SIG-M5 treated with dmso at 0.1 percent for 504 hours (cell line): ENCODE measurements at regions not wholly inside any gene's neighbourhood (a gene's known extent, or its start where the extent isn't known, plus 50 kb on each side); places are given as distances from the start of the nearest gene placed in this dataset.

Experiments
- DNase-seq: peaks from one replicate; lab custom pipeline; 2025; ENCODE audit not compliant: unreplicated experiment; lab: John Stamatoyannopoulos, UW

- no peak for DNase-seq
Observed at GRCh38 chr3:24639481-24640329, 145.1 kb upstream of the THRB start.

DNA sequence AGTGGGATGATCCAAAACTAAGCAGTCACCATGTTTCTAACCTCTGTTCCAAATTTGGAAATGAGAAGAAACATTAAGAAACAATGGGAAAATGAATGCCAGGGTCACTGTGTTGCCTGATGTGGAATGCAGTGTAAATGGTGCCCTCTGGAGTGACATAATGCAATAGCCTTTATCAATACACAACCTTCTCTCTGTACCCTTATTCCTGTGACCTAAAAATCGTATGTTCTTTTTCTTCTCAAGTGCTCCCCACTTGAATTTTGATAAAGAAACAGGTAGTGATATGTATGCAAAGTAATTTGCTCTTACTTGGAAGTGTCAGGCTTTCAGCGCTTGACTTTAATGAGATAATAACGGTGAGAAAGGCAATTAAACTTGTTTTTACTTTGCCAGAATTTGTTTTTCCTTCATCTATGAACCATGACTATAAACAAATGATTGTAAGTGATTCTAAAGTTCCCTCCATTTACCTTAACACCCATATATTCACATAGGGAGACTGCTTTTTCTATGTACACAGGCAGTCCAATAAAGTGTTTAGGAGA is 145.8 kb upstream of the THRB start:
- DNase-seq = peak; percentile 27

DNA sequence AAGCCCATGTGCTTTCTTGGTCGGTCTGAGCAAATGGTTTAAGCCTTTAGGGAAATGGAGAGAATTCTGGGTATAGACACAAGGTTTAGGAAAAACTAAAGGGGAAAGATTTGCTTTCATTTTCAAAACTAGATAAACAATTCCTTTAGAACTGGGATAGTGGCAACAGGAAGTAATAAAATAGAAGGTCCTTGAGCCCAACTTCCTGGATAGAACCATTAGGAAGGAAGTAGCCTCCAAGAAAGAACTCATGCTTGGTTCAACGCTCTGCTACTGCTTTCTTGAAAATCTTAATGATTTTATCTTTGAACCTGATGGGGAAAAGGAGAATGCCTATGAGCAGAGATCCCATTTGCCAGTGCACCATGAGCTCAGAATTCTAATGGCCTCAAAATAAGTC is 147.0 kb upstream of the THRB start:
- no peak for DNase-seq

DNA sequence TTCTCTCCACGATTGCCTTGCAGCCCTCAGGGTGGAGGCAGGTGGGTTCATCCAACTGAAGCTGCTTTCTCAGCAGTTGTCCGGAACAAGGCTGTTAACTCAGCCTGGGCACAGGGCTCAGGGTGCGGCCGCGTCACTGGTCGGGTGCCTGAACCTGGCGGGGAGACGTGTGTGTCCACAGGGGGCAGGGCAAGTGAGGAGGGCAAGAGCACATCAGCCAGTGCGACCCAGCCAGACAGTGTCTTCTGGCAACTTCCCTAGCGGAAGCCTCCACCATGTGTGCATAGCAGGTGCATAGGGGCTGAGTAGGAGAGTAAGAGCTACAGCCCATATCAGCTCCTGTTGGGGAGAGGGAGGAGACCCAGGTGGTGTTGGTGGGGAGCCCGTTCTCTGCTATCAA is 150.4 kb upstream of the THRB start:
- DNase-seq = no peak

GRCh38 chr3:24646790-24647189 is 152.1 kb upstream of the THRB start:
- DNase-seq = no peak

GRCh38 chr3:24648063-24648462 is 153.4 kb upstream of the THRB start:
- no peak for DNase-seq

DNA sequence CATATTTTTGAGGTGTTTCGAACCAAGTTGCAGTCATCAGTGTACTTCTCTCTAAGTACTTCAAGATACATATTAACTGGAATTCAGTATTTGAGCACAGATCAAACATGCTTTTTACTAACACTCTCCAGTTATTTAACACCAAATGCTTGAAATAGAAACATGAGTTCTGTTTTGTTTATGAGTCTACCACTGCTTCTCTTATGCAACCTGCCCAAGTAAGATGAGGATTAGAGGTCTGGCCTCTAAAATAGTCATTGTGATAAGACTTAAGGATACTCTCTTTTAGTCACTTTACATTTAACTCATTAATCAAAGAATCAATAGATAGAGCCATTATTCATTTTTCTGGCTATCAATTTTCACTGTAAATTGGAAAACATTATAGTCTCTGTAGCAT is 156.2 kb upstream of the THRB start:
- DNase-seq = no peak

- DNase-seq = no peak
Observed at GRCh38 chr3:24657870-24658510, 163.3 kb upstream of the THRB start.

DNA sequence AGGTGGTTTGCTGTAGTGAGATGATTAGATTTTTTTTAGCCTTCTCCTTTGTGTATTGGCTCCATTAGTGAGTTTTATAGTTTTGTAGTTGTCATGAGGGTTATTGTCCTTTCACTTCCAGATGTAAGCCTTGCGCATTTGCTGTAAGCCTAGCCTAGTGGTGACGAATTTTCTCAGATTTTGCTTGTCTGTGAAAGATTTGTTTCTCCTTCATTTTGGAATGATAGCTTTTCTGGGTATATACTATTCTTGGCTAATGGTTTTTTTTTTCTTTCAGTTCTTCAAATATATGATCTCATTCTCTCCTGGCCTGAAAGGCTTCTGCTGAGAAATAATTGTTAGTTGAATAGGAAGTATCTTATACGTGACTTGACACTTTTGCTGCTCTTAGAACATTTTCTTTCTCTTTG is 166.5 kb upstream of the THRB start:
- no peak for DNase-seq

DNA sequence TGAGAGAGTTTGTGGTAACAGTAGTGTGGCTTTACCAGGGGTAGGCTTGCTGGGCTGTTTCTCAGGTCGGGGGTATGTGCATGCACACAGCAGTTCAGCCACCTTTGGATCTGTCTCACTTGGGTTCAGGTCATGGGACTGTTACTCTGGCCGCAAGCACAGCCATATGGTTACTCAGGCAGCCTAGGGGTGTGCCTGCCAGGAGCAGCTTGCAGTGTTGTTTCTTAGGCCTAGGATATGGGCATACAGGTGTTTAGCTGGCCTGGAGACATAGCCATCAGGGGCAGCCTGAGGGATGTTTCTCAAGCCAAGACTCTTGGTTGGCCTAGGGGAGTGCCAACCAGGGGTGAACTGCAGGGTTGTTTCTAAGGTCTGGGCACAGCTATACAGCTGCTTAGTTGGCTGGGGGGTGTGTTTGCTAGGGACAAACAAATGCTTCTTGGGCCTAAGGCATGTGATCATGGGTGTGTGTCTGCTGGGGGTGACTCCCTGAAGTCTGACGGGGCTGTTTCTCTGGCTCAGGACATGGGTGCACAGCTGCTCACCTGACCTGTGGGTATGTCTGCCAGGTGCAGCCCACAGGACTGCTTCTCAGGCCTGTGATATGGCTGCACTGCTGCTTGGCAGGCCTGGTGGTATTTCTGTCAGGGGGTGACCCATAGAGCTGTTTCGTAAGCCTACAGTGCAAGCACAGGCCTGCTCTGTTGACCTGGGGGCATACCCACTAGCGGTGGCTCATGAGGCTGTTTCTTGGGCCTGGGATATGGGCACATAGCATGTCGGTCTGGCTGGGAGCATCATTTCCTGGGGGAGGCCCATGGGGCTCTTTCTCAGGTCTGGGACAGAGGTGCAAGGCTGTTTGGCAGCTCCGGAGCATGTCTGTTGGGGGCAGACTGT is 168.0 kb upstream of the THRB start:
- DNase-seq = no peak

- DNase-seq = no peak
Observed at GRCh38 chr3:24663406-24663805, 168.8 kb upstream of the THRB start.

DNA sequence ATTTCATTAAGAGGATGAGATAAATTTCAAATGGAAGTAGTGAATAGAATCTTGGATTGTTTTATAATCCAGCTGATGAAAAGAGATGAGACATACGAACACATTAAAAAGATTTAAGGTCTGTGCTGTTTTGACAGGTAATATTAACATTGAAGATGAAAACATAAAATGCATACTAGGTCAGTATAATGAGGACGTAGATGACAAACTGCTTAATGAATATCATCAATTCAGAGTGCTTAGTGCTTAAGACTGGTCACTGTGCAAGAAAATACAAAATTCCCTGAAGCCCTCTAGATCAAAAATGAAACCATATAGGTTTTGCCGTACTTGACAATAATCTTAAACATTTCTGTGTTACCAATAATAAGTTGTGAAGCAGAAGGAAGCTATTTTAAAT is 173.4 kb upstream of the THRB start:
- no peak for DNase-seq

DNA sequence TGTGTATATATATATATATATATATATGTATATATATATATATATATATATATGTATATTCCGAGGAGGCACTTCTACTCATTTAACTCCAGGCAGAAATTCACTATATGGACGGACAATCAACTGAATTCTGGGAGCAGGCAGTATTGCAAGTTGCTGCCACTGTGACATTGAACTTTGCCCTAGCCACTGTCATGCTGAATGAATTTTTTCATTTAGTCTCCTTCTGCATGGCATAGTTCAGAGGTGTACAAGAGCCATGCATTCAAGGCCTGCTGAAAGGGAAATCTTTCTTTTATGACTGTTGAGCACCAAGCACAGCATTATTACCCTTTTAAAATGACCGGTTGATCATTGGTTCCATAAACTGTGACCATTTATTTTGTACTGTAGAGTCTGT is 176.2 kb upstream of the THRB start:
- no peak for DNase-seq

DNA sequence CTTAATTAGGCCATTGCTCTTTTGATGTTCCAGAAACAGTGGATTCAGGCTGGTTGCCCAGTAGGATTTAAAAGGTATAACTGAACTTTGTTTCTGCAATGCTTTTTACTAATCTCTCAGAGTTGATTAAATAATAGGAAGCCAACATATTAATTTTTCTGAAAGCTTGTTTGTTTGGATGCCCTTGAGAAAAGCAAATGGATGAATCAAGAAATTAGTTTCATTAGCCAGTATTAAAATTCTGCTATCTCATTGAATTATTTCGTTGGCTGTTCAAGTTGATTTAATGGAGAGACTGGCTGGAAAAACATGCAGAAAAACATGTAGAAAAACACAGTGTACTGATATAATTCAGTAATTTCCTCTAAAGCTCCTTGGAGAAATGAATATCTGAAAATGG is 178.9 kb upstream of the THRB start:
- no peak for DNase-seq

GRCh38 chr3:24674261-24674660 is 179.6 kb upstream of the THRB start:
- no peak for DNase-seq

- DNase-seq = no peak
Observed at GRCh38 chr3:24678021-24678420, 183.4 kb upstream of the THRB start.

DNA sequence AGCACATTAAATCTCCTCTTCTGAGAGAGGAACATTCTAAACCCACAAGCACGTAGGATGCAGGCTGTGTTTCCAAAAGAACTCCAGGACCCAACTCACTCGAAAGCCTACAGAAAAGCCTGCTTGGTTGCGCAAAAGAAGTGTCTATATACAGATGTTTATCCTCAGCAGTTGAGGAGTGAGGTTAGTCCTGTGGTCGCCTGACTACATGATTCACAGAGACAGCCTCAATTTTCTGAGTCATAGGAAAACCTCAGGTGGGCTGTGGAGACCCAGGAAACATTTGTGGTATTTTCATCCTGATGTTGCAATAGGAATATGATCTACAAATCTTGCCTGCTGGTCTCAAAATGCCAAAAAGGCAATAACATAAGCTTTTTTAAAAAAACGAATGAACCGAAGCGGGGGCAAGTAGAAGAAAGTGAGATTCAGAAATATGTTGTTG is 183.8 kb upstream of the THRB start:
- DNase-seq = peak; percentile 72

- DNase-seq = no peak
Observed at GRCh38 chr3:24679429-24679828, 184.8 kb upstream of the THRB start.

DNA sequence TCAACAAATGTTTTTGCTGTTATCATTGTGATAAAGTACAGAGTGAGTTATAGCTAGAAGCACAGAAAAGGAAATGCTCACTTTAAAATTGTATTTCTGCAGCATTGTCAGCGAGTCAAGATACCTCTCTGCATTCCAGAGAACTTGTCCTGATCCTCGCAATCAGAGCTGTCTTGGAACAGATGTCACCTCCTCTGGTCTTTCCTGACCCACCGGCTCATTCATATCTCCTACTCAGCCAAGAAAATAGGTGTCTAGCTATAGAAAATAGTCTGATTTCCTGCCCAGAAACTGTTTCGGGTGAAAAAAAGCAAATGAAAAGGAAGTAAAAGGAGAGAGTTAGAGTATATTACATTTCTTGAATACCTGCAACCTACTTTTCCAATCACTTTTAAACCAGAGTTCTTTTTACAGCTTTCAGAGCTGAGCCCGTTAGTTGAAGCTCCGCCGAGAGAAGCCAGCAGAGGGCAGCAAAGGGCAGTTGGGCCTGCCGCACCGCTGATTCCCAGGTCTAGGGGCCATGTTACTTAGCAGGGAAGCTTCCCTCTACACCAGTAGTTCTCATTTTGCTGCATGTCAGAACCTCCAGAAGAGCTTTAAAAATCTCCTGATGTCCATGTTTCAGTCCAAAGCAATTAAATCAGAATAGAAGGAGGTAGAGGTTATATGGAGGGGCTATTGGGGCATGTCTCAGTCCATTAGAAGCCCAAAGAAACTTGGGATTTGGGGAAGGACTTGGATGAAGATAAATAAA is 185.7 kb upstream of the THRB start:
- peak; percentile 68 for DNase-seq

- no peak for DNase-seq
Observed at GRCh38 chr3:24682141-24682547, 187.5 kb upstream of the THRB start.

DNA sequence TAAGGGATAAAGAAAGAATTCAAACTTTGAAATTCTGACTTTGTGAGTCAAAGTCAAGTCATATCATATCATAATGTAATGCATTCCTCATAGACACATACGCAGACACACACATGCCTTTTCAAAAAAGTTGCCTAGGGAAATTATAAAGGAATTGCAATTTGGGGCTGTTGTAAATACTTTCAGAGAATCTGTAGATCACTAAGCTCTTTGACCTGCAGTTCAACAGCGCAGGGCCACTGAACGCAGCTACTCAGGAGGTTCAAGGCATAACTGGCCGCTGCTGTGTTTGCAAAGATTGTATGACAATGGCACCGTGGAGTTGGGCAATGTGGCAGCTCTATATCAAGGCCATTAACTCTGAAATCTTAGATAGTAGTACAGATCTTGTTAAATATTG is 188.4 kb upstream of the THRB start:
- DNase-seq = no peak
